ENCODE measurements at regions not wholly inside any gene's neighbourhood (a gene's known extent, or its start where the extent isn't known, plus 50 kb on each side); places are given as distances from the start of the nearest gene placed in this dataset.

- TF ChIP-seq POLR2AphosphoS5 (IDR thresholded peaks at IDR 0.05; ENCODE audit: low read depth, low read length) = no peak
- no peak for TF ChIP-seq TAF1 (IDR thresholded peaks at IDR 0.05; ENCODE audit: low read depth, low read length)
- TF ChIP-seq POLR2A (IDR thresholded peaks at IDR 0.05; ENCODE audit: low read depth, low read length) = no peak
- no peak for TF ChIP-seq SPI1 (IDR thresholded peaks at IDR 0.05; ENCODE audit: low read depth, low read length)
- no peak for TF ChIP-seq POU2F2 (IDR thresholded peaks at IDR 0.05; ENCODE audit: low read depth, low read length)
Observed at GRCh38 chr15:38750786-38751185, 186.2 kb upstream of the RASGRP1 start.
